ENCODE measurements at regions not wholly inside any gene's neighbourhood (a gene's known extent, or its start where the extent isn't known, plus 50 kb on each side); places are given as distances from the start of the nearest gene placed in this dataset.
"Not testable (repeated sequence)": the region's sequence is repeated elsewhere in the genome, so short reads cannot be mapped to it uniquely, and the experiment has no call there.

DNA sequence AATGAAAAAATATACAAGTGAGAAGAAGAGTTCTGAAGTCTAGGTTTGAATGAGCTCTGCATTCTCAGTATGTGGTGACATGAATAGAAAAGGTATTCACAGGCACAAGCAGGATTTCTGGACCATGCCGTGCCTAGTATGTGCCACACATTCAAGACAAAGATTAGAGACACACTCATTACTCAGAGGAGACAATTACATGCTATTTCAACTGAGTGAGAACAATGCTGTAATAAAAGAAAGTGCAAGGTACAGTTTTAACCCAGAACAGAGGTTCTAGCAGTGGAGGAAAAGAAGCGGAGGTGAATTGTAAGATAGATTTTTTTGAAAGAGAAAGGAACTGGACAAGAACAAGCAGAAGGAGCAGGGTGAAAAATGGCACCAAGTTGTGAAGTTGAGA lies 121.0 kb upstream of the RASGEF1B start:
- DNase-seq (ENCODE audit: low spot score in 2 of 2), result no peak

DNA sequence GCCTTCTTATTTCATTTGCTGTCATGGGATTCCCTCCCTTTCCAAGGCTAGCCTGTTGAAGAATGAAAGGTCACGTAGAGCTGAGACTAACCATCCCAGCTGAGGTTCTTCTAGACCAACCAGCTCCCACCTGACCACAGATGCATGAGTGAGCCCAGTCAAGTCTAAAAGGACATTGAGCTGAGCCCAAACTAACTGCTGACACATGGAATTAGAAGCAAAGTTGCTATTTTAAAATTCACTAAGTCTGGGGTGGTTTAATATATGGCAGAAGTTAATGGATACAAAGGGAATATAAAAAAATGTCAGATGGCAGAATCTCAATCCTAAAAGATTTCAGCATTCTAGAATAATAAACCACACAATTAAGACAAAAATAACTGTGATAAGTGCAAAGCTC lies 118.9 kb upstream of the RASGEF1B start:
- ATAC-seq (no peak), DNase-seq (ENCODE audit: low spot score in 2 of 2) (no peak)
- no peaks in the 10 kb centered on the region for H3K36me3 Mint-ChIP-seq
- no peak overlapping the region for H3K27ac Mint-ChIP-seq
- H3K4me3 Mint-ChIP-seq, result no peak overlapping the region
- H3K9me3 Mint-ChIP-seq, result no peaks in the 10 kb centered on the region
- peaks cover 6% of the 10 kb centered on the region for H3K4me1 Mint-ChIP-seq

More for the DNA sequence above, 121.0 kb upstream of the RASGEF1B start:
- Mint-ChIP-seq H3K9me3 (no peaks in the 10 kb centered on the region), H3K4me1 (peaks cover 6% of the 10 kb centered on the region), H3K27ac (no peak overlapping the region), H3K36me3 (no peaks in the 10 kb centered on the region), H3K4me3 (no peak overlapping the region)
- no peak for ATAC-seq

DNA sequence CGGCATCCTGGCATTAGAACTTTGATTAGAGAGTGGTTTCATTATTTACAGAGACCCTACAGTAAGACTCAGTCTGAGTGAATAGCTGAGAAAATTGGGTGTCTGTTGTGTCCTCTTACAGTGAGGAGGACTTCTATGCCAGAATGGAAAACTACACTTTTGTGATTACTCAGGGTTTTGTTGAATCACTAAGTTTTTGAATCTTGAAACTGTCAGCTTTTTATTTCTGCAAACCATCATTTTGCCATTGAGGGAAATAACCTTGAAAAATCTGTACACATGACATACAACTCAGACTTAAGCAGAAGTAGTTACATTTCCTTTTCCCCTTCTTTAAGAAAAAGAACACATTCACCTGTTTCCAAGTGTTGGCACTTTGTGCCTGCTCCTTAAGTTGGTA lies 117.6 kb upstream of the RASGEF1B start:
- H3K36me3 Mint-ChIP-seq, result no peaks in the 10 kb centered on the region
- no peak for DNase-seq (ENCODE audit: low spot score in 2 of 2)
- no peaks in the 10 kb centered on the region for H3K9me3 Mint-ChIP-seq
- H3K4me1 Mint-ChIP-seq, result peaks cover 6% of the 10 kb centered on the region
- peak; percentile 67 for ATAC-seq
- H3K4me3 Mint-ChIP-seq, result no peak overlapping the region
- H3K27ac Mint-ChIP-seq, result no peak overlapping the region

DNA sequence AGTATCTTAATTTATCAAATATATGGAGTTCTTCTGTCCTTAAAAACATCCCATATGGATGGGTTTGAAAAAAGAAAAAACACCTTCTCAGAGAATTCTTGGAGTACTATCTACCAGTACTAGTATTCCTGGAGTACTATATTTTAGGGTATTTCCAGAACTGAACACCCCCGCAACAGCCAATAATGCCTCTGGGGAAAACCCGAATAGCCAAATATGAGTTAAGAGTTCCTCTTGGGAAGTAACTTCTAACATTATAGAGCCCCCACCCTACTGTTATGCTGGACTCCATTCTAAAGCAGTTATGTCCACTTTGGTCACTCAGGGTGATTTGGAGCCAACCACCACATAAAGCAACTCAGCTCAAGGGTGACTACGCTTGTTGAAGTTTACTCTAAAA lies 115.0 kb upstream of the RASGEF1B start:
- Mint-ChIP-seq H3K36me3 (no peaks in the 10 kb centered on the region), H3K27ac (no peak overlapping the region), H3K4me1 (peaks cover 6% of the 10 kb centered on the region), H3K9me3 (no peaks in the 10 kb centered on the region), H3K4me3 (no peak overlapping the region)
- DNase-seq (ENCODE audit: low spot score in 2 of 2) (no peak), ATAC-seq (no peak)

DNA sequence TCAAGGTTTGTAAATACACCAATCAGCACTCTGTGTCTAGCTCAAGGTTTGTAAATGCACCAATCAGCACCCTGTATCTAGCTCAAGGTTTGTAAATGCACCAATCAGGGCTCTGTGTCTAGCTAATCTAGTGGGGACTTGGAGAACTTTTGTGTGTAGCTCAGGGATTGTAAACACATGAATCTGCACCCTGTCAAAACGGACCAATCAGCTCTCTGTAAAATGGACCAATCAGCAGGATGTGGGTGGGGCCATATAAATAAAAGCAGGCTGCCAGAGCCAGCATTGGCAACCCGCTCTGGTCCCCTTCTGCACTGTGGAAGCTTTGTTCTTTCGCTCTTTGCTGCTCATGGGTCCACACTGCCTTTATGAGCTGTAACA lies 109.3 kb upstream of the RASGEF1B start:
- not testable (repeated sequence) for H3K9me3 Mint-ChIP-seq, H3K36me3 Mint-ChIP-seq, H3K27ac Mint-ChIP-seq

DNA sequence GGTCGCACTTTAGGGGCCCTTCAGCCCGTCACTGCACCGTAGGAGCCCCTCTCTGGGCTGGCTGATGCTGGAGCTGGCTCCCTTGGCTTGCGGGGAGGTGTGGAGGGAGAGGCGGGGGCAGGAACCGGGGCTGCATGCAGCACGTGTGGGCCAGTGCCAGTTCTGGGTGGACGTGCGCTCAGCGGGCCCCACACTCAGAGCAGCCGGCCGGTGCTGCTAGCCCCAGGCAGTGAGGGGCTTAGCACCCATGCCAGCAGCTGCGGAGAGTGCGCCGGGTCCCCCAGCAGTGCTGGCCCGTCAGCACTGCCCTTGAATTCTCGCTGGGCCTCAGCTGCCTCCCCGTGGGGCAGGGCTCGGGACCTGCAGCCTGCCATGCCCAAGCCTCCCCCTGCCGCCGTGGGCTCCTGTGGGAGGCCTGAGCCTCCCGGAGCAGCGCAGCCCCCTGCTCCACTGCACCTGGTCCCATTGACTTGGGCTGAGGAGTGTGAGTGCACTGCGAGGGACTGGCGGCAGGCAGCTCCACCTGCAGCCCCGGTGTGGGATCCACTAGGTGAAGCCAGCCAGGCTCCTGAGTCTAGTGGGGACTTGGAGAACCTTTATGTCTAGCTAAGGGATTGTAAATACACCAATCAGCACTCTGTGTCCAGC lies 108.8 kb upstream of the RASGEF1B start:
- ATAC-seq (no peak), DNase-seq (ENCODE audit: low spot score in 2 of 2) (no peak)
- no peaks in the 10 kb centered on the region for H3K4me1 Mint-ChIP-seq
- H3K4me3 Mint-ChIP-seq, result no peak overlapping the region
- no peaks in the 10 kb centered on the region for H3K9me3 Mint-ChIP-seq
- H3K27ac Mint-ChIP-seq, result no peak overlapping the region
- no peaks in the 10 kb centered on the region for H3K36me3 Mint-ChIP-seq

More for the DNA sequence above, 109.3 kb upstream of the RASGEF1B start:
- ATAC-seq; H3K4me1 Mint-ChIP-seq; H3K4me3 Mint-ChIP-seq; DNase-seq (ENCODE audit: low spot score in 2 of 2): not testable (repeated sequence)

DNA sequence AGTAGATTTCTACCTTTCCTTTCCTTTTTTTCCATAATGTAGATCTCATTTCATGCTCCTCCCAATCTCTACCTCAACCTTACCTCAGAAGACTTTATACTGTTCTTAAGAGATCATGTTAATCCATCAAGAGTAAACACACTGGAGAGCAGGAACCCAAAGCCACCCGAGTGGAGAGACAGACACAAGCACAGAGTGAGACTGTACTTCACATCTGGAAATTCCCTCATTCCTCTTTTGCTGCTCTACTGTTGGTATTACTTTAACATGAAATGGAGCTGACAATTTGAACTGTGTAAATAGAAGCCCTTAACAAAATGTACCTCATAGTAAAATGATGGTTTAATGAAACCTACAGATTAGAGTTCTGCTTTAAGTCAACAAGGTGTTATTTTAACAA lies 105.7 kb upstream of the RASGEF1B start:
- H3K4me3 Mint-ChIP-seq, result no peak overlapping the region
- H3K36me3 Mint-ChIP-seq, result no peaks in the 10 kb centered on the region
- no peak overlapping the region for H3K27ac Mint-ChIP-seq
- DNase-seq (ENCODE audit: low spot score in 2 of 2), result no peak
- ATAC-seq, result no peak
- H3K4me1 Mint-ChIP-seq, result no peaks in the 10 kb centered on the region
- H3K9me3 Mint-ChIP-seq, result no peaks in the 10 kb centered on the region

DNA sequence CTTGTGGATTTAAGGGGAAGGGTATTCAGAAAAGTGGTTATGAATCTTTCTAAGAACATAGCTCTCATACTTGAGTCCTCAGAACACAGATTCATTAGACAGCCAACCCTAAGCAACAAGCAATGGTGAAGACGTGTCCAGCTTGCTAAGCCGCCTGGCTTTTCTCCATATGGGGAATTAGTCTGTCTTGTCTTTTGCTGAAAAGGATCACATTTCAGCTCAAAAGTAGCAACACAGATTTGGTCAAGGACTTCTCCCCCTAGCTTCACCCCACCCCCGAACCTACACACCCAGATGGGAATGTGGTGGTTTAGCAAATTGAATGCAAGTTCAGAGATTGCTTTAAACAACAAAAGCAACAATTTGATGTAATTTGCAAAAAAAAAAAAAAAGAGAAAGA lies 103.3 kb upstream of the RASGEF1B start:
- no peak for ATAC-seq
- Mint-ChIP-seq H3K4me1 (no peaks in the 10 kb centered on the region), H3K36me3 (no peaks in the 10 kb centered on the region), H3K4me3 (no peak overlapping the region), H3K27ac (no peak overlapping the region), H3K9me3 (no peaks in the 10 kb centered on the region)
- DNase-seq (ENCODE audit: low spot score in 2 of 2), result no peak

DNA sequence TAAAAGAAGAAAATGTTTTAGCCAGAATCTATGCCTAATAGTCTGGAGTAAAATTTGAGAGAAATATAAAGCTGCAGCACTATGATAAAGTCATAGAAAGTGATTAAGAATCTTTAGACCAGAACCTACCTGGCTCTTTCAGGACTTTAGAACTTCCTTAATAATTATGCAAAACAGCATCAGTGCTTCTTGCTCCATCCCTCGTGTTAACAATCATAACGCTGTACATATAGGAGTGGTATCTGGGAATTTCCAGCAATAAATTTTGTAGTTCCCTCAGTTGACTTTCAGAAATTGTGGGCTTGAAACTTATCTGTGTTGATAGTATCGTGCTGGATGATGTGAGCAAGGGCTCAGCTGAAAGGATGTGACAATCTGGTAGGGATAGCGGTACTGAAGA lies 102.1 kb upstream of the RASGEF1B start:
- Mint-ChIP-seq H3K9me3 (no peaks in the 10 kb centered on the region), H3K27ac (no peak overlapping the region), H3K4me3 (no peak overlapping the region), H3K4me1 (no peaks in the 10 kb centered on the region), H3K36me3 (no peaks in the 10 kb centered on the region)
- DNase-seq (ENCODE audit: low spot score in 2 of 2) (no peak), ATAC-seq (no peak)

DNA sequence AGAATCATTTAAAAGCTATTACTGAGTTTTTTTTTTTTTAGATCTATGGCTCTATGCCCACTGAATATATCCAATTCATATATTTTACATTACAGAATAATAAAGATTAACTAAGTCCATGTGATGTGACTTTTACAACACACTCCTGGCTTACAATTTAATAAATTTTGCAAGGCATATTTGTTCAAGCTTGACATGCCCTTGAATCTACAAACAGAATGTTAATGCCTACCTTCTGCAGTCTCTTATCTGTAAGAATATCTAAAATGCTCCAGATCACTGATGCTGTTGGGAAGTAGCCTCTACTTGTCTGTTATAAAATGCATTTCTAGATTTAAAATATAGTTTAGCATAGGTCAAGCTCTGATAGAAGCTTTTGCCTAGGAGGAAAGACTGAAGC lies 100.7 kb upstream of the RASGEF1B start:
- no peaks in the 10 kb centered on the region for H3K9me3 Mint-ChIP-seq
- no peak overlapping the region for H3K27ac Mint-ChIP-seq
- DNase-seq (ENCODE audit: low spot score in 2 of 2), result no peak
- H3K36me3 Mint-ChIP-seq, result no peaks in the 10 kb centered on the region
- ATAC-seq, result no peak
- no peaks in the 10 kb centered on the region for H3K4me1 Mint-ChIP-seq
- no peak overlapping the region for H3K4me3 Mint-ChIP-seq

DNA sequence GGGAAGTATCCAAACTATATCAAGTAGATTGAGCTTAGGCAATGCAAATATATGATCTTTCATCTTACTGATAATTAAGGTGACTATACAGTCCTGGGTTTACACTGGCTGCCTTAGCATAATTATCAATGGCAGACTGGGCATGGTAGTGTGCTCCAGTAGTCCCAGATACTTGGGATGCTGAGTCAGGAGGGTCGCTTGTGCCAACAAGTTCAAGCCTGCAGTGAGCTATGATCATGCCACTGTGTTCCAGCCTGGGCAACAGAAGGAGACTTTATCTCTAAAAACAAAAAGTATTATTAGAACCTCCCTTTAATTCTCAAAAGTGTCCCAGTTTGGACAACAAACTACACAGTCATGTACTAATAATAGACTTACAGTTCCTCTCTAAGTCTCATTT lies 99.4 kb upstream of the RASGEF1B start:
- DNase-seq (ENCODE audit: low spot score in 2 of 2) (no peak), ATAC-seq (no peak)
- no peak overlapping the region for H3K4me3 Mint-ChIP-seq
- H3K4me1 Mint-ChIP-seq, result no peaks in the 10 kb centered on the region
- H3K9me3 Mint-ChIP-seq, result no peaks in the 10 kb centered on the region
- no peak overlapping the region for H3K27ac Mint-ChIP-seq
- H3K36me3 Mint-ChIP-seq, result no peaks in the 10 kb centered on the region

DNA sequence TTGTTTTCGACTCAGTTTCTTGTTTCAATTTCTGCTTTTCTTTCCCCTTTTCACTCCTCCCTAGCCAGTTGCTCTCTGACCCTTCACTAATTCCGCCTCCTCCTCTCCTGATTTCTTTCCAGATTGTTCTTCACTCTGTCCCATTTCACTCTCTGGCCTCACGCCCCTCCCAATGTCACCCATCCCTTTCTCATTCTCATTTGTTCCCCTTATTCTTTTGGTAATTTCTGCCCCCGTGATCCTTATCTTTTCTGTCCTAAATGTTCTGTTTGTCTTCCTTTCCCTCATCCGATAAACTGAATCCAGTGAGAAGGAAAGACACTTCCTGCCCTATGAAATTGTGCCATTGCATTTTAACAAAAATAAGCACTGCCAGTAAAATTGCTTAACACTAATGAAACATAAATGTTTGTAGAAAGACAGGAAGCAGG lies 94.5 kb upstream of the RASGEF1B start:
- Mint-ChIP-seq H3K4me3 (no peak overlapping the region), H3K36me3 (no peaks in the 10 kb centered on the region), H3K27ac (no peak overlapping the region), H3K9me3 (no peaks in the 10 kb centered on the region), H3K4me1 (peaks cover 12% of the 10 kb centered on the region)
- no peak for ATAC-seq
- no peak for DNase-seq (ENCODE audit: low spot score in 2 of 2)

DNA sequence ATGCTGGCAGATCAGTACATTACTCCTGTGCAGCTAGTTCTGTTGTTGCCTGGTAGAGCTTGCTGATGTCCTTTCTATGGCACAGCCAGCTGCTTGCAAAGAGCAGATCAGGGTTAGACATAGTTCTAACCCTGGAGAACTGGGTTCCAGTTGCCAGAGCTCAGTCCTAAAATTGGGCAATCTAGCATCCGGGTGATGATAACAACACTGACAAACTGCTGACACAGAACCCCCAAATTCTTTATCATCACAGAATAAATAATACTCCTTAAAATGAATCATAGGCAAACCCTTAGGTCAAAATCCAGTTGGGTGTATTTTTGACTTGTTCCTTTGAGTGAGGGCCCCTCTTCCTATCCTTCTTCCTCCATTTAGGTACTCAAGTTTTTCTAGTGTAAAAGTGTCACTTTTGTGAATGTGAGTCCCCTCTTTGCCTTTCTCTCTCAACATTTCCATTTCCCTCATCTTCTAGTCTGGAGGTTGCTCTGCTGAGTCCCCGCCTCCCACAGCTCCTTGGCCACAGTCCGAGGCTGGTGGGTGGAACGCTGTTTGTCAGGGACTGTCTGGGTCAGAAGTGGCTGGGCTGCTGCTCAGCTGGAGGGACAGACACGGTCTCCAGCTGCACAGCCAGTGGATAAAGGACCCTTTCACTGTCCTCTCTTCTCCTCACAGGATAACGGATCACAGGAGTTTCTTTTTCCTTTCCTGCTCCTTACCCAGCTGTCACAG lies 93.6 kb upstream of the RASGEF1B start:
- peaks cover 12% of the 10 kb centered on the region for H3K4me1 Mint-ChIP-seq
- H3K4me3 Mint-ChIP-seq, result no peak overlapping the region
- H3K27ac Mint-ChIP-seq, result no peak overlapping the region

DNA sequence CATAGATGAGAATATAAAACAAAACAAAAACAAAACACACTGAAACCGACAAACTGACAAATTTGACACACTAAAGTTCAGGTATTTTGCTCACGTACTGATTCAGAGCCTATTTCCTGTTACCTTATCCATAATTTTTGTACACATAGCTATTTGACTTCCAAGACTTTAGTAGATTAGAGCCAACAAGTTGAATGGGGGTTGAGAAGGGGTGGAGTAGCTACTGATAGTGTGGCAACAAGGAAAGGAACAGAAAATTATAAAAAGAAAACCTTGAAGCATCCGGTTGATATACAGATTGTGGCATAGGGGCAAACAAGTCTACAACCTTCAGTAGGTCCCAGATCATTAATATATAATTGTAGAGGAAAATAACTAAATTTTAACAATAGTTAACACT lies 92.3 kb upstream of the RASGEF1B start:
- peaks cover 12% of the 10 kb centered on the region for H3K4me1 Mint-ChIP-seq
- DNase-seq (ENCODE audit: low spot score in 2 of 2) (no peak), ATAC-seq (no peak)

More for the DNA sequence above, 93.6 kb upstream of the RASGEF1B start:
- no peak for ATAC-seq
- Mint-ChIP-seq H3K36me3 (no peaks in the 10 kb centered on the region), H3K9me3 (no peaks in the 10 kb centered on the region)
- DNase-seq (ENCODE audit: low spot score in 2 of 2), result no peak

DNA sequence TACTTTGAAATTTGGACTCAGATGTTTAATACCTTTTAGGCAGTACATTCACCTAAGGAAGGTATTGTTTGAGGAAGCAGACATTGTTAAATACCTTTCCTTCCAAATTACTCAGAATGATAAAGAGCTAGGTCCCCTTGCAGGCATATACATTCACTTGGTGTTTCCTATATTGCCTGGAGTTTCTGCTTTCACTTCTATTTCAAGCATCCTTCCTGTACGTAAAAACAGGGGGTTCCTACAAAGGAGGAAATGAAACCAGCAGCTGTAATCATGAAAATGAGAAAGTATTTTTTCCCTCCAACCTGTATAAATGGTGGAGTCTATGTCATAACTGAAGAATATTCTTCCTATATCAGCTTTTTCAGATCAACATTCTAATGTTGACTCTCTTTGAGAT lies 90.4 kb upstream of the RASGEF1B start:
- no peaks in the 10 kb centered on the region for H3K9me3 Mint-ChIP-seq
- H3K4me1 Mint-ChIP-seq, result peaks cover 17% of the 10 kb centered on the region
- no peak overlapping the region for H3K27ac Mint-ChIP-seq
- H3K36me3 Mint-ChIP-seq, result no peaks in the 10 kb centered on the region
- DNase-seq (ENCODE audit: low spot score in 2 of 2), result no peak
- peak; percentile 66 for ATAC-seq
- H3K4me3 Mint-ChIP-seq, result no peak overlapping the region

More for the DNA sequence above, 92.3 kb upstream of the RASGEF1B start:
- Mint-ChIP-seq H3K36me3 (no peaks in the 10 kb centered on the region), H3K4me3 (no peak overlapping the region), H3K27ac (no peak overlapping the region), H3K9me3 (no peaks in the 10 kb centered on the region)

DNA sequence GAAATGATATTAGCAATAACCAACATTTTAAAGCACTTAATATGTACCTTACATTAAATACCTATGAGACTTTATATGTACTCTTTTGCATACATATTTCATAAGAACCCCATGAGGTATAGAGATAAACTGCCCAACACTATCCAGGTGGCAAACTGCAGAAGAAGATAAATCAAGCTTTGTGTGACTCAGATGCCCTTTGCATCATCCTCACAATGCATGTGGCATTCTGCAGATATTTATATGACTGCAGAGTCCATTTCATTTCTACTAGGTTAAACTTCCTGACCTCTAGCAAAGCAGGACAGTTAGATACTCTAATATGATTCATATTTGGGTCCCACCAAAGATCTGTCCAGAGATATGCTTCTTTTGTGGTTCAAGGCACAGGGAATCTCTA lies 85.6 kb upstream of the RASGEF1B start:
- H3K4me3 Mint-ChIP-seq, result no peak overlapping the region
- peaks cover 9% of the 10 kb centered on the region for H3K4me1 Mint-ChIP-seq
- H3K27ac Mint-ChIP-seq, result no peak overlapping the region
- no peak for DNase-seq (ENCODE audit: low spot score in 2 of 2)
- H3K36me3 Mint-ChIP-seq, result no peaks in the 10 kb centered on the region
- ATAC-seq, result no peak
- no peaks in the 10 kb centered on the region for H3K9me3 Mint-ChIP-seq
